CD4-positive, alpha-beta T cell treated with Interleukin-15 for 4 hours (primary cell): ENCODE measurements at regions not wholly inside any gene's neighbourhood (a gene's known extent, or its start where the extent isn't known, plus 50 kb on each side); places are given as distances from the start of the nearest gene placed in this dataset.
"Not testable (repeated sequence)": the region's sequence is repeated elsewhere in the genome, so short reads cannot be mapped to it uniquely, and the experiment has no call there.

ENCODE experiments used
- DNase-seq: peaks from one replicate; pipeline ENCODE4 v3.0.0-alpha.2; 2020; ENCODE audit warnings: low spot score

DNA sequence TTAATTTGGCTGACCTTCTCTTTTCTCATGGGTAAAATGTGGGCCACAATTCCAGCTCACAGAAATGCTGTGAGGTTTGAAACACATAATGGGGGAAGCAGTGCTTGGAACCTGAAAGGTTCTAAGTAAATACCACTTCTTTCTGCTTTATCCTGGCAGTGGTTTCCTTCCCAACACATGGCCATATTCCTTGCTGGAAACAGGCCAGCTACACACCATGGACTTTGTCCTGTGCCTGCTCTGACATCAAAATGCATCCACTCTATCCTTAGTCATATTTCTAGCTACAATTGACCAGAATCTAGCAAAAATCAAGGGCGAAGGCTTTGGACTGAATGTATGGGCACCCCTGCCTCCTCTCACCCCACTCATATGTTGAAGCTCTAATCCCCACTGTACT lies 93.1 kb upstream of the TRPC7 start:
- DNase-seq: no peak

DNA sequence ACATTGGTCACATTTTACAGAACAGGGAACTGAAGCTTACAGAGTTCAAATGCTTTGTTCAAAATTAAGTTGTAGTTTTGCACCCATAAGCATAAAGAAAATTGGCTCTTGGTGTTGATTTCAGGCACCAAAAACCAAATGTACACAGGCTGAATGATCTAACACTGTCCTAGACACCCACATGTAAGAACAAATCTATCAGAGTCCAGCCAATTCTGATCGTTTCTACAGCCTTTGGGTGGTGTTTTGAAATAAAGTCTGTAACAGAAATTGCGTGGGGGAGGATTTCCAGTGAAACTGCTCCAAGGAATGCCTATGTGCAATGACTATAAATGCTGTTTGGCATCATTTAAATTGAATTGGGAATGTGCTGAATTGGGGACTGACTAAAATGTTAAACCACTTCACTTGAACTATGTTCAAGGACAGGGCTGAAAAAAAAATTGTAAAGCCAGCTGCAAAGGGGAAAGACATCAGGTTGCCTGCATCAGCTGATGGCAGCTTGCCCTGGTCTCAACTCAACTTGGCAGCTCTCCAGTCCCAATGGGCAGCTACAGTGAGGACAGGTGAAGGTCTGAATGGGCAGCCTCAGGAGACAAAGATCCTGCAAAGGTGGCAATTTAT lies 92.2 kb upstream of the TRPC7 start:
- no peak for DNase-seq

DNA sequence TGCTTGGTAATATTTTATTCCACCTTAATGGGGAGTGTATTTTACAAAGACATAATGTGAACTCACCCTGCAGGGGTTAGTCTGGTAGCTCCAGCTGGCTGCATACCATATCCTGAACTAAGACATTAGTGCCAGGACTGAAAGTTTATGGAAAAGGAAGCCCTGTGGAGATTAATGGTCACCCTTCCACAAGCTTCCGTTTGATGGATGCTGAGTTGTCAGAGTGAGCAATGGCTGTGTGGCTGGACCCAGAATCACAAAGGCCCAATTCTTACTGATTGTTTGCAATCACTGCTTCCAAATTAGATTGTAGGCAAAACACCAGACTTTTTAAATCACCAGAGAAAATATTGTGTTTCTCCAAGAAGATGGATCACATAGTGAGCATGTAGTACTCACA lies 90.1 kb upstream of the TRPC7 start:
- no peak for DNase-seq

DNA sequence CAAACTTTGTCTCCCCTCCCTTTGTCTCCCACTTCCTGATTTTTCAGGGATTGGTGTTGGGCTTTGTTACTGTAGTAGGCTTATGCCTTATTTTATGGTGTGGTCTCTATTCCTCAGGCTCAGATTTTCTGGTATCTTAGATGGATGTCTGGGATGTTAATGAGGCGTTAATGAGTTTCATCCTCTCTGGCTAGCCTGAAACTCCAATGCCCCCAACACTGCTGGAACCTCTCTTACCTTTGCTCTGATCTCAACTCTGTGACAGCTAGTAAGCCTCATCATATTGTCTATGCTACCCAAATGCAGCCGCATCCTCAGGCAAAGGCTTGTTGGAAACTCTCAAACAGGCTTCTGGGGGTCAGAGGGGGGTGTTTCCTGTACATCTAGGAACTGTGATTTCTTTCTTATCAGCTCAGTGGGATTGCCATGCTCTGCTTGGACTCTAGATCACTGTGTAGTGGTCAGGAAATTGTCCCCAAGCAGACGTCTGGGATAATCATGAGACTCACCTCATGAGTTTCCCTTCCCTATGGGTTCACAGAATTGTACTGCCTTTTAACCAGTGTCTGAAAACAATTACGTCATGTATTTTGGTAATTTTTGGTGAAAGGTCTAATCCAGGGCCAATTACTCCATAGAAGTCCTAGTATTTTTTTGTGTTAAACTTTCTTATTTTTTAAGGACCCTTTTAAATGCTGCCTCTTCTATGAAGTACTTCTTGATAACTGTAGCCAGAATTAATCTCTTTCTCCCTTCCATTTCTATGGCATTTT lies 88.8 kb upstream of the TRPC7 start:
- no peak for DNase-seq

GRCh38 chr5:136453199-136453598 lies 87.9 kb upstream of the TRPC7 start:
- no peak for DNase-seq

DNA sequence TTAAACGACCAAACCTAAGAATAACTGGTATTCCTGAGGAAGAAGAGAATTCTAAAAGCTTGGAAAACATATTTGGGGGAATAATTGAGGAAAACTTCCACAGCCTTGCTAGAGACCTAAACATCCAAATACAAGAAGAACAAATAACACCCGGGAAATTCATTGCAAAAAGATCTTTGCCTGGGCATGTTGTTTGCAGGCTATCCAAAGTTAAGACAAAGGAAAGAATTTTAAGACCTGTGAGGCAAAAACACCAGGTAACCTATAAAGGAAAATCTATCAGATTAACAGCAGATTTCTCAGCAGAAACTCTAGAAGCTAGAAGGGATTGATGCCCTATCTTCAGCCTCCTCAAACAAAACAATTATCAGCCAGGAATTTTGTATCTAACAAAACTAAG lies 82.2 kb upstream of the TRPC7 start:
- not testable (repeated sequence) for DNase-seq

DNA sequence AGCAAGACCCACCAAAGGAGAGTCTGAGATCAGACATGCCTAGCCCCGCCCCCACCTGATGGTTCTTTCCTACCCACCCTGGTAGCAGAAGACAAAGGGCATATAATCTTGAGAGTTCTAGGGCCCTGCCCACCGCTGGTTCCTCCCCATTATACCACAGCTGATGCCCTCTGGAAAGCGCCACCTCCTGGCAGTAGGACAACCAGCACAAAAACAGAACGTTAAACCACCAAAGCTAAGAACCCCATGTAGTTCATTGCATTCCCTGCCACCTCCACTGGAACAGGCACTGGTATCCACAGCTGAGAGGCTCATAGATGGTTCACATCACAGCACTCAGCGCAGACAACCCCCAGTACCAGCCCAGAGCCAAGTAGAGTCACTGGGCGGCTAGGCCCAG lies 81.2 kb upstream of the TRPC7 start:
- DNase-seq: no peak

DNA sequence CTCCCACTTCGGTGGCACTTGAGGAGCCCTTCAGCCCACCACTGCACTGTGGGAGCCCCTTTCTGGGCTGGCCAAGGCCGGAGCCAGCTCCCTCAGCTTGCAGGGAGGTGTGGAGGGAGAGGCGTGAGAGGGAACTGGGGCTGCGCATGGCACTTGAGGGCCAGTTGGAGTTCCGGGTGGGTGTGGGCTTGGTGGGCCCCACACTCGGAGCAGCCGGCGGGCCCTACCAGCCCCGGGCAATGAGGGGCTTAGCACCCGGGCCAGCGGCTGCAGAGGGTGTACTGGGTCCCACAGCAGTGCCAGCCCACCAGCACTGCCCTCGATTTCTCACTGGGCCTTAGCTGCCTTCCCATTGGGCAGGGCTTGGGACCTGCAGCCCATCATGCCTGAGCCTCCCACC lies 78.8 kb upstream of the TRPC7 start:
- DNase-seq: not testable (repeated sequence)

GRCh38 chr5:136439367-136439766 lies 74.0 kb upstream of the TRPC7 start:
- no peak for DNase-seq

- no peak for DNase-seq
These were observed 70.7 kb upstream of the TRPC7 start for GRCh38 chr5:136435946-136436543.

DNA sequence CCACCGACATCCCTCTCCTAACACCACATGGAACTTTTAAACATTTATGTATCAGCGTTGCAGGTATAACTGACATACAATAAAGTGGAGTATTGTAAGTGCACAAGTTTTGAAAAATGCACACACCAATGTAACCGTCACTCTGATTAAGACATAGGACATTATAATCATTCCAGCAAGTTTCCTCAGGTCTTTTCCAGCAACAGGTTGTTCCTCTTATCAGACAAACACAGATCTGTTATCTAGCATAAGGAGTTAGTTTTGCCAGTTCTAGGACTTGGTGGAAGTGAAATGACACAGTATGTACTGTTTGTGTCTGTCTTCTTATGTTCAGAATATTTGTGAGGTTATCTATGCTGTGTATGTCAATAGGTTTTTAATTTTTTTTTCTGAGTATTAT lies 69.5 kb upstream of the TRPC7 start:
- DNase-seq: no peak

DNA sequence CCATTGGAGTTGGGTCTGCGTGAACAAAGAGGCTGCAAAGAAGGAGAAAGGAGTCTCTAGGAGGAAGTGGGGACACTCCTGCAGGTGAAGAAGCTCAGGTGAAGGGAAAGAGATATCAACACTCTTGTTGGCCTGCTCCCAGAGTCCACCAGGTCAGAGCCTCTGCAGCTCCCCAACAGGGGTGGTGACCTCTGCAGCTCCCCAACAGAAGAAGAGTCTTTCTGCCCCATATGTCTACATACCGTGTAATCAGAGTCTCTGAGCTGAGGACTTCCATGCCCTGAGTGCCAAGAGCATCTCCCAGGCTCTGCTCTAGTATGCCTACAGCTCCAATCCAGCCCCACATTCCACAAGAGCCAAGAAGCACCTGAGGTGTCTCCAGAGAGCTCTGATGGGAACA lies 67.4 kb upstream of the TRPC7 start:
- no peak for DNase-seq

- DNase-seq: no peak
These were observed 64.7 kb upstream of the TRPC7 start for GRCh38 chr5:136430081-136430480.

DNA sequence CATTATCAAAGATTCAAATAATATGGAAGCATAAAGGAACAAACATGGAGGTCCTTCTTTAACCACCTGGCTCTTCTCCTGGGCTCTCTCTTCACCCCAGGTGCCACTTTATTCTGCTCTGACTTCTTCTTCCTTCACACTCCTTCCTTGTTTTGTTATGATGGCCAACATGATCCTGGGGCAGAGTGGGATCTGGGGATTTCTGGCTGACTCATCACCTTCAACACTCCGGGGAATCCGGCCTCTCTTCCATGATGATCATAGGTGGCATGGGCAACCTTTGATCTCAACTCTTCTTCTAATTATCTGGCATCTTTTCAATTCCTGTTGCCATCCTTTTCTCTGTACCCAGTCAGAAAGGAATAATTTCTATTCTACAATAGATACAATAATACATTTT lies 62.1 kb upstream of the TRPC7 start:
- DNase-seq: no peak

GRCh38 chr5:136425921-136426320 lies 60.6 kb upstream of the TRPC7 start:
- no peak for DNase-seq

- DNase-seq: peak; percentile 18
These were observed 59.7 kb upstream of the TRPC7 start for GRCh38 chr5:136424835-136425584.

DNA sequence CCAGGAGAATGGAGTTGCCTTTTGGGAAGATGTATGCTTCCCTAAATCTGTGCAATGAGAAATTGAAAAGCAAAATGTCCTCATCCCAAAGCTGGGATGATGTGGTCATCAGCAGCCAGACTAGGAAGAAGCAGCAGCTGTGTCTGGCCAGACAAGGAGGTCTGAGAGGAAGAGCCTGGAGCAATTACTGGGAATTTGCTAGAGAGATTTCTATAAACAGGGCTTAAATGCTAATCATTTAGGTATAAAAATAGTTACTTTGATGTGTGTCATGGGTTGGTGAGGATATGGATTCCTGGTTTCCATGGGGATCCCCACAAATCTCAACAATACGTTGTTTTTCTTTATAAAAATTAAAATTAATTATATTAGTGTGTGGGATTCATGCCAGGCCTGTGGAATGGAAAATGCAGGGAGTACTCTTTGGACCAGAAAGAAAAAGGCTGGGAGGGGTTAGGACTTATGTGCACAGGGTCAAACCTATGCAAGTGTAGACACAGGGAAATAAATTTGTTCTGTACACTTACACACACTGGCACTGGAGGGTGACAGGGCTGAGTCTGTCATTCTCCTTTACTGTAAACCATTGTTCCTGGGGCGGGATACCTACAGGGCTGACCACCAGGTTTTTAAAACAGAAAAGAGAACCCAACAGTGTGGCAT lies 58.7 kb upstream of the TRPC7 start:
- DNase-seq: no peak

- DNase-seq: no peak
These were observed 55.0 kb upstream of the TRPC7 start for GRCh38 chr5:136420168-136420898.

GRCh38 chr5:136418301-136418700 lies 53.0 kb upstream of the TRPC7 start:
- DNase-seq: no peak
